Suprapubic skin (tissue), 3 donors: ENCODE measurements at regions not wholly inside any gene's neighbourhood (a gene's known extent, or its start where the extent isn't known, plus 50 kb on each side); places are given as distances from the start of the nearest gene placed in this dataset.

Source experiments
- POLR2AphosphoS5 ChIP-seq, 3 donors: sonication (generic); formaldehyde crosslinking; IDR thresholded peaks; one replicate each; pipeline ENCODE4 v1.6.1; 2017; ENCODE audit warnings: antibody characterized with exemption in 3 of 3
- TF ChIP-seq, protein P1 (sequence below), 2 donors: fragments of 200-600 bp in 1 of 2; fragments of 450-650 bp in 1 of 2; sonication (generic) in 1 of 2; IDR thresholded peaks; one replicate each; pipeline ENCODE4 v1.5.1; 2016 to 2019; ENCODE audit warnings: antibody characterized with exemption in 2 of 2, mild to moderate bottlenecking in 1 of 2, moderate library complexity in 1 of 2

DNA sequence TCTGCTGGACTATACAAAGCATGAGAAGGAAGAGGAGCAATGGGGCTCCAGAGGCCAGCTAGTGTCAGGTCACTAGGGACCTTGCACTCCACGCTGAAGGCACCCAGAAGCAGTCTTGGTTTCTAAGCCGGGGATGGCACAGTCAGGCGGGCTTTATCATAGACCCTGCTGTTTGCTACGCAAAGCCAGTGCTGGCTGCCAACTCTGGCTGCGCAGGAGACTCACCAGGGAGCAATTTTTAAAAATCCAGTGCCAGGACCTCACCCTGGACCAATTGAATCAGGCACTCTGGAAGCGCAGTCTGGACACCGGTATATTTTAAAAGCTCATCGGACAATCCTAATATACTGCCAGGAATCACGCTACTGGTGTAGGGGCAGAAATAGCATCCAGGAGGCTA lies 368.5 kb upstream of the XYLT1 start:
- no peak for TF ChIP-seq POLR2AphosphoS5 (IDR thresholded peaks at IDR 0.05)
- TF ChIP-seq, protein P1, sequence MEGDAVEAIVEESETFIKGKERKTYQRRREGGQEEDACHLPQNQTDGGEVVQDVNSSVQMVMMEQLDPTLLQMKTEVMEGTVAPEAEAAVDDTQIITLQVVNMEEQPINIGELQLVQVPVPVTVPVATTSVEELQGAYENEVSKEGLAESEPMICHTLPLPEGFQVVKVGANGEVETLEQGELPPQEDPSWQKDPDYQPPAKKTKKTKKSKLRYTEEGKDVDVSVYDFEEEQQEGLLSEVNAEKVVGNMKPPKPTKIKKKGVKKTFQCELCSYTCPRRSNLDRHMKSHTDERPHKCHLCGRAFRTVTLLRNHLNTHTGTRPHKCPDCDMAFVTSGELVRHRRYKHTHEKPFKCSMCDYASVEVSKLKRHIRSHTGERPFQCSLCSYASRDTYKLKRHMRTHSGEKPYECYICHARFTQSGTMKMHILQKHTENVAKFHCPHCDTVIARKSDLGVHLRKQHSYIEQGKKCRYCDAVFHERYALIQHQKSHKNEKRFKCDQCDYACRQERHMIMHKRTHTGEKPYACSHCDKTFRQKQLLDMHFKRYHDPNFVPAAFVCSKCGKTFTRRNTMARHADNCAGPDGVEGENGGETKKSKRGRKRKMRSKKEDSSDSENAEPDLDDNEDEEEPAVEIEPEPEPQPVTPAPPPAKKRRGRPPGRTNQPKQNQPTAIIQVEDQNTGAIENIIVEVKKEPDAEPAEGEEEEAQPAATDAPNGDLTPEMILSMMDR (IDR thresholded peaks at IDR 0.05): no peak
